ENCODE measurements at regions not wholly inside any gene's neighbourhood (a gene's known extent, or its start where the extent isn't known, plus 50 kb on each side); places are given as distances from the start of the nearest gene placed in this dataset.

DNA sequence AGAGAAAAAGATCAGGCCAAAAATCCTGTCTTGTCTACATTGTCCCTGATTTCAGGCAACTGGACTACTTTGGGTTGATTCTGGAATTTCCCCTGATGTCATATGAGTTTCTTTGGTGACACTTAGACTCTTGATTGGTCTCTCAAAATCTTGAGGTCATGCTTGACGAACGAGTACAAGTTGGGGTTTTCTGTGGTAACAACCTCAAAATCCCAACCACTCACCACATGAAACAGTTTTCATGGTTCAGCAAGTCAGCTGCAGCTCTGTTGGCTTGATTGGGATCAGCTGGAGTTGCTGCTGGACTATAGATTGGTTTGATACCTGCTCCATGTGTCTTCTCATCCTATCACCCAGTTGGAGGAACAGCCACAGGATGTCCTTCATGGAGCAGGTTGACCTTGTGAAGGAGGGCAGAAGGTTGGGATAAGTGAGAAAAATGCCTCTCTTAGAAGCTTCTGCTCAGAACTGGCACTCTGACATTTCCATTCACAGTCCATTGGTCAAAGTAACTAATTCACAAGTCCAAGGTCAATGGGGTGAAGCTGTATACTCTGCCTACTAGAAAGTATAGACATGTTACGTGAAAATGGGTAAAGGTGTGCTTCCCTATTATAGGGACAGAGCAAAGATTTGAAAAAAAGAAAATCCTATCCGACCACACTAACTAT is 284.5 kb downstream of the SH3GL2 start:
- TF ChIP-seq, protein P1, sequence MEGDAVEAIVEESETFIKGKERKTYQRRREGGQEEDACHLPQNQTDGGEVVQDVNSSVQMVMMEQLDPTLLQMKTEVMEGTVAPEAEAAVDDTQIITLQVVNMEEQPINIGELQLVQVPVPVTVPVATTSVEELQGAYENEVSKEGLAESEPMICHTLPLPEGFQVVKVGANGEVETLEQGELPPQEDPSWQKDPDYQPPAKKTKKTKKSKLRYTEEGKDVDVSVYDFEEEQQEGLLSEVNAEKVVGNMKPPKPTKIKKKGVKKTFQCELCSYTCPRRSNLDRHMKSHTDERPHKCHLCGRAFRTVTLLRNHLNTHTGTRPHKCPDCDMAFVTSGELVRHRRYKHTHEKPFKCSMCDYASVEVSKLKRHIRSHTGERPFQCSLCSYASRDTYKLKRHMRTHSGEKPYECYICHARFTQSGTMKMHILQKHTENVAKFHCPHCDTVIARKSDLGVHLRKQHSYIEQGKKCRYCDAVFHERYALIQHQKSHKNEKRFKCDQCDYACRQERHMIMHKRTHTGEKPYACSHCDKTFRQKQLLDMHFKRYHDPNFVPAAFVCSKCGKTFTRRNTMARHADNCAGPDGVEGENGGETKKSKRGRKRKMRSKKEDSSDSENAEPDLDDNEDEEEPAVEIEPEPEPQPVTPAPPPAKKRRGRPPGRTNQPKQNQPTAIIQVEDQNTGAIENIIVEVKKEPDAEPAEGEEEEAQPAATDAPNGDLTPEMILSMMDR (IDR thresholded peaks at IDR 0.05; ENCODE audit: insufficient read depth, low read depth, low read length) = no peak
- no peak for TF ChIP-seq EZH2 (IDR thresholded peaks at IDR 0.05; ENCODE audit: insufficient read depth, low read length)

Measured in astrocyte (in vitro differentiated cells and primary cell).